GM23338 (cell line): ENCODE measurements at regions not wholly inside any gene's neighbourhood (a gene's known extent, or its start where the extent isn't known, plus 50 kb on each side); places are given as distances from the start of the nearest gene placed in this dataset.

Source experiments
- ATAC-seq: fragments of 200-7000 bp; cut with Tn5 transposase; 3 replicates; pipeline ENCODE4 v1.9.1; 2020
- DNase-seq: peaks from one replicate; pipeline ENCODE4 v3.0.0-alpha.2; 2015; ENCODE audit warnings: low spot score
- H2AFZ ChIP-seq: fragments of 200-600 bp; sonication (generic); 2 replicates; pipeline ENCODE4 v1.8.0; 2016; ENCODE audit warnings: antibody characterized with exemption, mild to moderate bottlenecking, moderate library complexity
- H3F3A ChIP-seq: fragments of 200-600 bp; sonication (generic); replicated peaks from 2 replicates; pipeline ENCODE4 v1.8.0; 2017; ENCODE audit warnings: antibody characterized with exemption, mixed run types, low read depth
- H3K27ac ChIP-seq: fragments of 200-600 bp; sonication (generic); 2 replicates; pipeline ENCODE4 v1.6.1; 2016; ENCODE audit warnings: low read depth
- H3K27me3 ChIP-seq: fragments of 200-600 bp; sonication (generic); 2 replicates; pipeline ENCODE4 v1.8.0; 2016; ENCODE audit warnings: mild to moderate bottlenecking, mixed run types, moderate library complexity; ENCODE audit not compliant: insufficient read depth
- H3K36me3 ChIP-seq: fragments of 200-600 bp; sonication (generic); 2 replicates; pipeline ENCODE4 v1.8.0; 2016; ENCODE audit warnings: mild to moderate bottlenecking; ENCODE audit not compliant: insufficient read depth
- H3K4me1 ChIP-seq: fragments of 200-600 bp; sonication (generic); 2 replicates; pipeline ENCODE4 v1.8.0; 2016; ENCODE audit warnings: mild to moderate bottlenecking, moderate library complexity; ENCODE audit not compliant: insufficient read depth
- H3K4me2 ChIP-seq: fragments of 200-600 bp; sonication (generic); 2 replicates; pipeline ENCODE4 v1.7.1; 2017; ENCODE audit warnings: mixed run types
- H3K4me3 ChIP-seq: fragments of 200-600 bp; sonication (generic); 2 replicates; pipeline ENCODE4 v1.6.1; 2016; ENCODE audit warnings: mixed run types
- H3K79me2 ChIP-seq: fragments of 200-600 bp; sonication (generic); replicated peaks from 2 replicates; pipeline ENCODE4 v1.8.0; 2017; ENCODE audit warnings: mild to moderate bottlenecking; ENCODE audit not compliant: insufficient read depth
- H3K9me2 ChIP-seq: fragments of 200-600 bp; sonication (generic); 2 replicates; pipeline ENCODE4 v1.8.0; 2017; ENCODE audit not compliant: insufficient read depth
- H4K20me1 ChIP-seq: fragments of 200-600 bp; sonication (generic); replicated peaks from 2 replicates; pipeline ENCODE4 v1.8.0; 2017; ENCODE audit warnings: mild to moderate bottlenecking; ENCODE audit not compliant: insufficient read depth
- H3K27ac Mint-ChIP-seq: 2 replicates; pipeline ENCODE4 v1.8.0; 2020; ENCODE audit warnings: inconsistent platforms, mild to moderate bottlenecking, moderate library complexity, mixed read lengths
- H3K27me3 Mint-ChIP-seq: 3 replicates; pipeline ENCODE4 v1.8.0; 2022; ENCODE audit warnings: low read depth, mild to moderate bottlenecking, moderate library complexity, mixed read lengths, inconsistent platforms; ENCODE audit not compliant: insufficient read depth, poor library complexity
- H3K36me3 Mint-ChIP-seq: 3 replicates; pipeline ENCODE4 v1.8.0; 2021; ENCODE audit warnings: low read depth, mild to moderate bottlenecking, inconsistent platforms, moderate library complexity, mixed read lengths
- H3K4me1 Mint-ChIP-seq: 3 replicates; pipeline ENCODE4 v1.8.0; 2020; ENCODE audit warnings: mild to moderate bottlenecking, inconsistent platforms, mixed read lengths
- H3K4me3 Mint-ChIP-seq: 3 replicates; pipeline ENCODE4 v1.8.0; 2021; ENCODE audit warnings: moderate library complexity, mild to moderate bottlenecking, inconsistent platforms, mixed read lengths
- H3K9me3 Mint-ChIP-seq: 3 replicates; pipeline ENCODE4 v1.8.0; 2020; ENCODE audit warnings: moderate library complexity, mild to moderate bottlenecking, inconsistent platforms, mixed read lengths
- CREB1 ChIP-seq: fragments of 250-450 bp; sonication (Bioruptor Pico); IDR thresholded peaks from 2 replicates; pipeline ENCODE4 v1.5.0; 2020; ENCODE audit warnings: low read depth, mild to moderate bottlenecking, moderate library complexity
- CTCF ChIP-seq, 2 experiments: fragments of 200-600 bp in 1 of 2; sonication (generic) in 1 of 2; conservative IDR thresholded peaks; 2 replicates each; pipeline versions ENCODE4 v1.5.1 to v1.6.1; 2016 to 2017; ENCODE audit warnings: antibody characterized with exemption in 2 of 2, low read depth in 2 of 2, mild to moderate bottlenecking in 2 of 2, moderate library complexity in 1 of 2
- ETS1 ChIP-seq: IDR thresholded peaks from 2 replicates; pipeline ENCODE4 v1.6.1; 2016; ENCODE audit warnings: antibody characterized with exemption
- EZH2 ChIP-seq: fragments of 200-600 bp; sonication (generic); IDR thresholded peaks from one replicate; pipeline ENCODE4 v1.8.0; 2017; ENCODE audit warnings: antibody characterized with exemption, mild to moderate bottlenecking, low read depth; ENCODE audit not compliant: unreplicated experiment
- EZH2phosphoT487 ChIP-seq: fragments of 200-600 bp; sonication (generic); IDR thresholded peaks from one replicate; pipeline ENCODE4 v1.8.1; 2018; ENCODE audit warnings: antibody characterized with exemption; ENCODE audit not compliant: unreplicated experiment
- JUNB ChIP-seq: IDR thresholded peaks from one replicate; pipeline ENCODE4 v1.6.1; 2016; ENCODE audit warnings: antibody characterized with exemption; ENCODE audit not compliant: unreplicated experiment
- NANOG ChIP-seq: IDR thresholded peaks from 2 replicates; pipeline ENCODE4 v1.6.1; 2016; ENCODE audit warnings: antibody characterized with exemption, borderline replicate concordance
- POLR2AphosphoS5 ChIP-seq: IDR thresholded peaks from 2 replicates; pipeline ENCODE4 v1.6.1; 2016; ENCODE audit warnings: antibody characterized with exemption, low read depth
- REST ChIP-seq: IDR thresholded peaks from one replicate; pipeline ENCODE4 v1.6.1; 2018; ENCODE audit warnings: antibody characterized with exemption; ENCODE audit not compliant: unreplicated experiment
- STAT1 ChIP-seq: IDR thresholded peaks from one replicate; pipeline ENCODE4 v1.6.1; 2016; ENCODE audit warnings: antibody characterized with exemption; ENCODE audit not compliant: unreplicated experiment
- ZNF114 ChIP-seq: fragments of 250-450 bp; sonication (Bioruptor Pico); IDR thresholded peaks from 2 replicates; pipeline ENCODE4 v1.5.0; 2020; ENCODE audit warnings: mild to moderate bottlenecking, moderate library complexity
- ZNF331 ChIP-seq: fragments of 250-450 bp; sonication (Bioruptor Pico); IDR thresholded peaks from 2 replicates; pipeline ENCODE4 v1.5.0; 2020; ENCODE audit warnings: low read depth, mild to moderate bottlenecking, moderate library complexity
- ZNF462 ChIP-seq: fragments of 250-450 bp; sonication (Bioruptor Pico); IDR thresholded peaks from 2 replicates; pipeline ENCODE4 v1.5.0; 2020; ENCODE audit warnings: mild to moderate bottlenecking, moderate library complexity

GRCh38 chr10:84015877-84016595, 123.3 kb upstream of the GHITM start:
- no peak for DNase-seq
- Histone ChIP-seq H3K79me2 (no peaks in the 10 kb centered on the region), H3K27me3 (no peaks in the 10 kb centered on the region), H3K27ac (no peak overlapping the region), H2AFZ (no peak overlapping the region), H3K4me1 (0 out of 2 replicates have a peak, but pooled peaks cover 7% of the 10 kb centered on the region), H3K4me2 (no peak overlapping the region), H3K9me2 (0 out of 2 replicates have a peak, but pooled peaks cover 4% of the 10 kb centered on the region), H3K36me3 (0 out of 2 replicates have a peak, but pooled peaks cover 5% of the 10 kb centered on the region), H3K4me3 (no peak overlapping the region), H4K20me1 (no peaks in the 10 kb centered on the region), H3F3A (no peaks in the 10 kb centered on the region)
- H3K9me3 Mint-ChIP-seq, result peaks cover 12% of the 10 kb centered on the region; the same call in 2 of the 3 replicates
- no peak for ATAC-seq
- TF ChIP-seq EZH2phosphoT487 (no peak), CREB1 (CRISPR knock-in tag) (no peak), EZH2 (no peak), ETS1 (no peak), REST (no peak), JUNB (no peak), ZNF114 (CRISPR knock-in tag) (no peak), ZNF331 (CRISPR knock-in tag) (no peak), CTCF (conservative IDR thresholded peaks at IDR 0.05; ENCODE audit: low read depth in 2 of 2) (no peak), STAT1 (no peak), NANOG (no peak), POLR2AphosphoS5 (no peak), ZNF462 (CRISPR knock-in tag) (no peak)
- H3K27me3 Mint-ChIP-seq, result peaks cover 2% of the 10 kb centered on the region
- no peak overlapping the region for H3K27ac Mint-ChIP-seq
- H3K36me3 Mint-ChIP-seq, result peaks cover 3% of the 10 kb centered on the region; the same call in 1 of the 3 replicates
- peaks cover 6% of the 10 kb centered on the region for H3K4me1 Mint-ChIP-seq
- H3K4me3 Mint-ChIP-seq, result no peak overlapping the region
